ENCODE measurements at regions not wholly inside any gene's neighbourhood (a gene's known extent, or its start where the extent isn't known, plus 50 kb on each side); places are given as distances from the start of the nearest gene placed in this dataset.

GRCh38 chr17:37847811-37848331 is 76.3 kb upstream of the TBC1D3K start:
- no peaks in the 10 kb centered on the region for H3K36me3 ChIP-seq (ENCODE audit: control insufficient read depth, insufficient read depth, low read length)
- peaks cover 8% of the 10 kb centered on the region for H3K9me1 ChIP-seq (ENCODE audit: insufficient read depth, low read length)
- H2BK15ac ChIP-seq (ENCODE audit: low read depth, low read length): peak overlapping the region; percentile 23; the same call in 1 of the 3 replicates
- H4K8ac ChIP-seq (ENCODE audit: low read depth in 2 of 2, low read length in 2 of 2): no peak overlapping the region
- H4K91ac ChIP-seq (ENCODE audit: insufficient read depth, low read depth, low read length): no peak overlapping the region
- dilution Hi-C loops (cut with HindIII; ENCODE audit: low sequenced_read_pairs, unreplicated experiment): no loop called here
- ChIA-PET CTCF (no interaction called here), POLR2A (ENCODE audit: unreplicated experiment) (no interaction called here)
- WGBS, 2 experiments (ENCODE audit: extremely low coverage in 2 of 2, insufficient read length in 1 of 2): 83% methylated on average over 2 of the region's 12 CpGs; no CpG with 5 or more reads in 1 of the 2 experiments
- no TSS peak for BruUV-seq (replicated peaks)
- H3K4ac ChIP-seq (ENCODE audit: low read depth, low read length): no peak overlapping the region
- H3K14ac ChIP-seq (replicated peaks; ENCODE audit: low read depth, low read length): no peak overlapping the region
- H2BK120ac ChIP-seq (ENCODE audit: low read depth, low read length): no peak overlapping the region
- H3K23ac ChIP-seq (ENCODE audit: low read depth, low read length): no peak overlapping the region
- H2AFZ ChIP-seq (replicated peaks; ENCODE audit: low read length, poor library complexity): no peak overlapping the region
- H3K79me1 ChIP-seq (ENCODE audit: low read depth in 1 of 2, low read length in 2 of 2): no peaks in the 10 kb centered on the region
- no peak overlapping the region for H3K4me2 ChIP-seq (ENCODE audit: low read depth, low read length)
- DNase-seq: no peak
- H3K4me3 ChIP-seq (ENCODE audit: insufficient read depth, low read depth, low read length): no peak overlapping the region
- H3K9ac ChIP-seq (ENCODE audit: low read depth, low read length): no peak overlapping the region
- H2BK5ac ChIP-seq (ENCODE audit: low read depth, low read length, poor library complexity, severe bottlenecking): no peak overlapping the region
- H3K4me1 ChIP-seq (ENCODE audit: control insufficient read depth, insufficient read depth, low read length): 0 out of 2 replicates have a peak, but pooled peaks cover 3% of the 10 kb centered on the region
- H2AK9ac ChIP-seq (replicated peaks; ENCODE audit: low read depth, low read length, poor library complexity): no peak overlapping the region
- in situ Hi-C loops (cut with MboI; ENCODE audit: low sequenced_read_pairs): no loop called here
- H2AK5ac ChIP-seq (ENCODE audit: low read depth, low read length): no peak overlapping the region
- no peaks in the 10 kb centered on the region for H4K20me1 ChIP-seq (ENCODE audit: insufficient read depth, low read length)
- H3K9me3 ChIP-seq (ENCODE audit: control insufficient read depth, insufficient read depth, low read length): no peaks in the 10 kb centered on the region
- no peaks in the 10 kb centered on the region; the same call in 1 of the 2 replicates for H3K27me3 ChIP-seq (ENCODE audit: control insufficient read depth, insufficient read depth, low read length)
- no peak for ATAC-seq (ENCODE audit: low read depth)
- intact Hi-C loops (cut with micrococcal nuclease): no loop called here
- no peak overlapping the region for H3K56ac ChIP-seq (ENCODE audit: extremely low read depth, insufficient read depth, low read length)
- no peak for TF ChIP-seq SMC3 (IDR thresholded peaks at IDR 0.05; ENCODE audit: low read depth, low read length)
- no peak for TF ChIP-seq POLR2A (IDR thresholded peaks at IDR 0.05; ENCODE audit: low read depth, low read length)
- TF ChIP-seq RFX5 (IDR thresholded peaks at IDR 0.05; ENCODE audit: low read depth, low read length): no peak
- TF ChIP-seq MAFK (IDR thresholded peaks at IDR 0.05; ENCODE audit: low read depth, low read length): no peak
- no peak for TF ChIP-seq MXI1 (IDR thresholded peaks at IDR 0.05; ENCODE audit: borderline replicate concordance, low read depth, low read length)
- TF ChIP-seq, protein P1, sequence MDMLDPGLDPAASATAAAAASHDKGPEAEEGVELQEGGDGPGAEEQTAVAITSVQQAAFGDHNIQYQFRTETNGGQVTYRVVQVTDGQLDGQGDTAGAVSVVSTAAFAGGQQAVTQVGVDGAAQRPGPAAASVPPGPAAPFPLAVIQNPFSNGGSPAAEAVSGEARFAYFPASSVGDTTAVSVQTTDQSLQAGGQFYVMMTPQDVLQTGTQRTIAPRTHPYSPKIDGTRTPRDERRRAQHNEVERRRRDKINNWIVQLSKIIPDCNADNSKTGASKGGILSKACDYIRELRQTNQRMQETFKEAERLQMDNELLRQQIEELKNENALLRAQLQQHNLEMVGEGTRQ (IDR thresholded peaks at IDR 0.05; ENCODE audit: low read depth, low read length): no peak
- TF ChIP-seq, protein P2, sequence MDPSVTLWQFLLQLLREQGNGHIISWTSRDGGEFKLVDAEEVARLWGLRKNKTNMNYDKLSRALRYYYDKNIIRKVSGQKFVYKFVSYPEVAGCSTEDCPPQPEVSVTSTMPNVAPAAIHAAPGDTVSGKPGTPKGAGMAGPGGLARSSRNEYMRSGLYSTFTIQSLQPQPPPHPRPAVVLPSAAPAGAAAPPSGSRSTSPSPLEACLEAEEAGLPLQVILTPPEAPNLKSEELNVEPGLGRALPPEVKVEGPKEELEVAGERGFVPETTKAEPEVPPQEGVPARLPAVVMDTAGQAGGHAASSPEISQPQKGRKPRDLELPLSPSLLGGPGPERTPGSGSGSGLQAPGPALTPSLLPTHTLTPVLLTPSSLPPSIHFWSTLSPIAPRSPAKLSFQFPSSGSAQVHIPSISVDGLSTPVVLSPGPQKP (IDR thresholded peaks at IDR 0.05; ENCODE audit: borderline replicate concordance, low read depth, low read length): no peak
- no peak for TF ChIP-seq CHD1 (IDR thresholded peaks at IDR 0.05; ENCODE audit: low read depth, low read length)
- no peak for TF ChIP-seq NFE2L2 (IDR thresholded peaks at IDR 0.05; ENCODE audit: low read depth, low read length)
- no peak for TF ChIP-seq MAZ (IDR thresholded peaks at IDR 0.05; ENCODE audit: borderline replicate concordance, low read depth, low read length)
- no peak for TF ChIP-seq RAD21 (IDR thresholded peaks at IDR 0.05; ENCODE audit: low read length)
- TF ChIP-seq BHLHE40 (IDR thresholded peaks at IDR 0.05; ENCODE audit: low read depth, low read length): no peak
- H2BK20ac ChIP-seq (ENCODE audit: low read depth, low read length): no peak overlapping the region; the same call in 1 of the 2 replicates
- no peak overlapping the region for H3K18ac ChIP-seq (ENCODE audit: low read depth, low read length)
- no peak overlapping the region for H3K27ac ChIP-seq (ENCODE audit: insufficient read depth, low read length)
- H4K5ac ChIP-seq (ENCODE audit: low read depth, low read length): no peak overlapping the region
